ENCODE measurements at regions not wholly inside any gene's neighbourhood (a gene's known extent, or its start where the extent isn't known, plus 50 kb on each side); places are given as distances from the start of the nearest gene placed in this dataset.

DNA sequence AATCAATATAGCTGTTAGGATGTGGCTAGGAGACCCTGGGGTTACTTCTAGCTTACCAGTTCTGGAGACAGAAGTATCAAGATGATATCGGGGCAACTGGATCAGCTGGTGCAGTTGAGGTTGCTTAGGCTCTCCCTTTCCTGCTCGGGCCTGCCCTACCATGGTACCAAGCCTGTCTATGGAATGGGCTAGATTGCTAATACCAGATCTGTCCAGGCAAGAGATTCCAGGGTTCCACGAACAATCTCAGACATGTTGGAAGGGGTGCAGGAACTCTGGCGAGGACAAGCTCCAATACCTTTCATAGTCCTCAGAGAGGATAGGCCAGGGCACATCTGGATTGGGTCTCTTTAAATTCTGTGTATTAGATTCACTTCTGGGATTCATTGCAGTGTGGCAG is 53.8 kb downstream of the ADM start:
- Histone ChIP-seq H3K4me3 (ENCODE audit: low read depth, low read length) (no peak overlapping the region), H3K36me3 (ENCODE audit: control insufficient read depth, insufficient read depth, low read length) (no peaks in the 10 kb centered on the region), H3K27me3 (ENCODE audit: control insufficient read depth, insufficient read depth, low read length) (no peaks in the 10 kb centered on the region)
- TF ChIP-seq, protein P1, sequence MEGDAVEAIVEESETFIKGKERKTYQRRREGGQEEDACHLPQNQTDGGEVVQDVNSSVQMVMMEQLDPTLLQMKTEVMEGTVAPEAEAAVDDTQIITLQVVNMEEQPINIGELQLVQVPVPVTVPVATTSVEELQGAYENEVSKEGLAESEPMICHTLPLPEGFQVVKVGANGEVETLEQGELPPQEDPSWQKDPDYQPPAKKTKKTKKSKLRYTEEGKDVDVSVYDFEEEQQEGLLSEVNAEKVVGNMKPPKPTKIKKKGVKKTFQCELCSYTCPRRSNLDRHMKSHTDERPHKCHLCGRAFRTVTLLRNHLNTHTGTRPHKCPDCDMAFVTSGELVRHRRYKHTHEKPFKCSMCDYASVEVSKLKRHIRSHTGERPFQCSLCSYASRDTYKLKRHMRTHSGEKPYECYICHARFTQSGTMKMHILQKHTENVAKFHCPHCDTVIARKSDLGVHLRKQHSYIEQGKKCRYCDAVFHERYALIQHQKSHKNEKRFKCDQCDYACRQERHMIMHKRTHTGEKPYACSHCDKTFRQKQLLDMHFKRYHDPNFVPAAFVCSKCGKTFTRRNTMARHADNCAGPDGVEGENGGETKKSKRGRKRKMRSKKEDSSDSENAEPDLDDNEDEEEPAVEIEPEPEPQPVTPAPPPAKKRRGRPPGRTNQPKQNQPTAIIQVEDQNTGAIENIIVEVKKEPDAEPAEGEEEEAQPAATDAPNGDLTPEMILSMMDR (IDR thresholded peaks at IDR 0.05; ENCODE audit: insufficient read depth, low read length, poor library complexity, severe bottlenecking), result no peak
- DNase-seq (ENCODE audit: low read depth), result no peak

DNA sequence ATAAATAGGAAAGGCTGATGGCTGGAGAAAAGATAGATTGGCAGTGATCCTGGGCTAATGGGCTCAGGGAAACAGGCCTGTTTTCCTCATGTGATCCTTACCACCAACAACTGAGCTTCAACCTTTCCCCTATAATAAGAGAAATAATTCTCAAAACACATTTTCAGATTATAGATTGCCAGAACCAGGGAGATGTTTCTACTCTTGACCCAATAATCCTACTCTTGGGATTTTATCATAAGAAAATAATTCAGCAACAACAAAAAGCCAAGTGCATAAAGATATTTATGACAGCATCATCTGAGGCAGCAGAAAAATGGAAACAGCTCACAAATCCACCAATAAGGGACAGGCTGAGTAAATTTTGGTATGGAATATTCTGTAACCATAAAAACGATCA is 54.3 kb downstream of the ADM start:
- Histone ChIP-seq H3K4me3 (ENCODE audit: low read depth, low read length) (no peak overlapping the region), H3K36me3 (ENCODE audit: control insufficient read depth, insufficient read depth, low read length) (no peaks in the 10 kb centered on the region), H3K27me3 (ENCODE audit: control insufficient read depth, insufficient read depth, low read length) (no peaks in the 10 kb centered on the region)
- no peak for DNase-seq (ENCODE audit: low read depth)
- TF ChIP-seq, protein P1 (IDR thresholded peaks at IDR 0.05; ENCODE audit: insufficient read depth, low read length, poor library complexity, severe bottlenecking), result no peak

DNA sequence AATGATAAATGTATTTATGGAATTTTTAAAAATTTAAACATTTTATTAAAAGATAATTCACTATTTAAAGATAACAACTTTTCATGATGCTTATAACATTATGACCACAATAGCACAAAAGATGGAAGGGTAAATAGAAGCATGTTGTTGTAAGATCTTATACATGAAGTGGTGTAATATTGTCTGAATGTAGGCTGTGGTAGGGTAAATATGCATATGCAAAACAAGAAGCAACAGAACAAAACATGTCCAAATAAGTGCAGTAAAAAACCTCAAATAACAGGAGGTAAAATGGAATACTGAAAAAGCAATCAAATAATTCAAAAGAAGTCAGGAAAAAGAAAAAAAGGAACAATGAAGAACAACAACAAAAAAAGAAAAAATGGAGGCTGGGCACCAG is 56.0 kb downstream of the ADM start:
- Histone ChIP-seq H3K36me3 (ENCODE audit: control insufficient read depth, insufficient read depth, low read length) (no peaks in the 10 kb centered on the region), H3K4me3 (ENCODE audit: low read depth, low read length) (no peak overlapping the region), H3K27me3 (ENCODE audit: control insufficient read depth, insufficient read depth, low read length) (no peaks in the 10 kb centered on the region)
- DNase-seq (ENCODE audit: low read depth), result no peak
- TF ChIP-seq, protein P1 (IDR thresholded peaks at IDR 0.05; ENCODE audit: insufficient read depth, low read length, poor library complexity, severe bottlenecking), result no peak

DNA sequence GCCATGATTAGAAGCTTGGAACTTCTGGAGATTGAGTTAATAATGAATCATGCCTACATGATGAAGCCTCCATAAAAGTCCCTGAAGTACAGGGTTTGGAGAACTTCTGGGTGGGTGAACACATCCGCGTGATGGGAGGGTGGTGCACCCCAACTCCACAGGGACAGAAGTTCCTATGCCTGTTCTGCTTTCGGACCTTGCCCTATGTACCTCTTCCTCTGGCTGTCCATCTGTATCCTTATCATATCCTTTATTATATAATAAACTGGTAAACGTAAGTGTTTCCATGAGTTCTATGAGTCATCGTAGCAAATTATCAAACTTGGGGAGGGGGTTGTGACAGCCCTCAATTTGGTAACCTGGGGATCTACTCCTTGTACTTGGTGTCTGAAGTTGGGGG is 60.2 kb downstream of the ADM start:
- no peaks in the 10 kb centered on the region for H3K36me3 ChIP-seq (ENCODE audit: control insufficient read depth, insufficient read depth, low read length)
- no peaks in the 10 kb centered on the region for H3K27me3 ChIP-seq (ENCODE audit: control insufficient read depth, insufficient read depth, low read length)
- no peak overlapping the region for H3K4me3 ChIP-seq (ENCODE audit: low read depth, low read length)
- TF ChIP-seq, protein P1 (IDR thresholded peaks at IDR 0.05; ENCODE audit: insufficient read depth, low read length, poor library complexity, severe bottlenecking), result no peak
- DNase-seq (ENCODE audit: low read depth), result no peak

DNA sequence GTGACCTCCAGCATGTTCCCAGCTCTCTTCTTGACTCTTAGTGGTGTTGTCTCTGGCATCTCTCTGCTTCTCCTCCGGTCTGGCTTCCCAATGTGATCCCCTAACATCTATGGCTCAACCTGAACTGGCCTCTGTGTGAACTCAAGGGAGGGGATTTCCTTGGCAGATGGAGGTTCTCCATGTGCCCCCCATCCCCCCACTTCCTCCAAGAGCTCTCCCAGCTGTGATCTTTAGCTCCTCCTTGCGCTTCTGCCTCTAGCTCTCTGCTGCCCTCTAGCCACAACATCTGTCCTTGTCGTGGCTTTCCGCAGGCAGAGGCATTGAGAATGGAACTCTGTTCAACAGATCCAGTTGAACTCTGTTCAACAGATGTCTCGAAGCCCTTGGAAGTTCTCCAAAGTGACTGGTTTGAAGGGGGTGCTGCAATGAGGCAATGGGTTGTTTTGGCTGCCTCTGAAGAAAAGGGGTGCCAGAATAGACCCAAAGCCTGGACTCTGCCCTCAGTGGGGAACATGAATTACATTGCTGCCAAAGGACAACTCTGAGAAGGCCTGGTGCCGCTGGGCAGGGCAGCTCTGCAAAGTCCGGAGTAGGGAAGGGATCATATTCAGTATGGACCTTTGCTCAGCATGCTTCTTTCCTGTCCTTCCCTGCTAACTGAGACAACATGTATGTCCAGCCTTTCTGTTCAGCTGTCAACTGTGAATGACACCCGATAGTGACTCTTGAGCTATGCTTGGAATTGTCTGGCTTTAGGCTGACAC is 61.9 kb downstream of the ADM start:
- no peaks in the 10 kb centered on the region for H3K27me3 ChIP-seq (ENCODE audit: control insufficient read depth, insufficient read depth, low read length)
- peak; percentile 86 for DNase-seq (ENCODE audit: low read depth)
- H3K36me3 ChIP-seq (ENCODE audit: control insufficient read depth, insufficient read depth, low read length), result no peaks in the 10 kb centered on the region
- TF ChIP-seq, protein P1 (IDR thresholded peaks at IDR 0.05; ENCODE audit: insufficient read depth, low read length, poor library complexity, severe bottlenecking), result peak; percentile 91
- H3K4me3 ChIP-seq (ENCODE audit: low read depth, low read length), result no peak overlapping the region
